ENCODE measurements at regions not wholly inside any gene's neighbourhood (a gene's known extent, or its start where the extent isn't known, plus 50 kb on each side); places are given as distances from the start of the nearest gene placed in this dataset.
A peak's percentile ranks its signal among the peaks of the same experiment; 100 is the strongest.

GRCh38 chr14:51574009-51574408 is 77.7 kb upstream of the FRMD6 start:
- H4K8ac ChIP-seq (ENCODE audit: low read depth, low read length): no peak overlapping the region
- peaks cover 1% of the 10 kb centered on the region for H3K27me3 ChIP-seq (ENCODE audit: insufficient read depth, low read length, poor library complexity)
- H3K79me1 ChIP-seq (ENCODE audit: low read length): no peaks in the 10 kb centered on the region
- no peak overlapping the region for H4K5ac ChIP-seq (ENCODE audit: low read length)
- H3K4me3 ChIP-seq (ENCODE audit: low read length): no peak overlapping the region
- no peak overlapping the region for H3K27ac ChIP-seq (ENCODE audit: low read depth, low read length)
- H2BK120ac ChIP-seq (ENCODE audit: low read depth, low read length): no peak overlapping the region
- no peak overlapping the region for H3K4me2 ChIP-seq (ENCODE audit: low read length)
- H2BK15ac ChIP-seq (replicated peaks; ENCODE audit: low read depth): no peak overlapping the region
- no peaks in the 10 kb centered on the region for H3K4me1 ChIP-seq (ENCODE audit: control insufficient read depth, low read depth, low read length)
- no peak overlapping the region for H3K4ac ChIP-seq (ENCODE audit: low read depth, low read length)
- H3K9ac ChIP-seq (ENCODE audit: low read length): no peak overlapping the region
- no peak overlapping the region for H3K18ac ChIP-seq (ENCODE audit: low read length)
- no peak overlapping the region for H3K56ac ChIP-seq (ENCODE audit: low read length)
- H3K79me2 ChIP-seq (ENCODE audit: control insufficient read depth, insufficient read depth, low read length): no peaks in the 10 kb centered on the region
- no peak overlapping the region for H2BK5ac ChIP-seq (ENCODE audit: low read length)
- no peak for DNase-seq
- H3K36me3 ChIP-seq (ENCODE audit: control insufficient read depth, insufficient read depth, low read length): no peaks in the 10 kb centered on the region
- no peak overlapping the region for H3K23ac ChIP-seq (ENCODE audit: low read length)
- no peak overlapping the region for H2AK5ac ChIP-seq (ENCODE audit: low read length)

DNA sequence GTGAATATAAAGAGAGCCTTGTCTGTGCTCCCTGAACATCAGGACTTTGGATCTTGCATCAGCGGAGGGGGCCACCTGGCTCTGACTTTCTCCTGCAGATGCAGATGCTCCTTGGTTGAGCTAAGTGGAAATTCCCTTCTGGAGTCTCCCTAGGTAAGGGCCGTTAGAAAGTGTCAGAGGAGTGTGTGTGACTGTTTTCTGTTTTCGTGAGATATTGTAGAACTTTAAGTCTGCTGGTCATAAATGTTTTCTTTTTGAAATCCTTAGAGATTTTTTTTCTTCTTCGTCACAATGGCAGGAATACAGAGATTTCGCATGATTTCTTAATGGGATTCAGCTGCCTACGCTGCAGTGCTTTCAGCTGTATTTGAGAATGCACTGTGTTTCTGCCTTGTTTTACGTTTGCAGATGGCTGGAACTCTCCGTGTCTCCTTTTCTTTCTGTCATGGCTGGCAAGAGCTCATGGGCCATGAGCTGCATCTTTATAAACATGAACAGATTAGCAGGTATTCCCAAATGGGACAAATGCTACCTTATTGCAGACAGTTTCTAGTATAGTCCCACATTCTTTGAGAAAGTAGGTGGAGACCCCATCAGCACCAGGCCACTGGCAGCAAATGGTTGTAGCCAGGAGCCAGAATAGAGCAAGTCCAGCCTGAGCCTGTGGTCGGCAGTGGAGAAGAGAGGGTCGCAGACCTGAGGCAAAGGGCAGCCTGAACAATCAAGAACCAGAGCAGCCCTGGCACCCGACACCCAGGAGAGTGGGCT is 76.2 kb upstream of the FRMD6 start:
- no peak overlapping the region for H2BK15ac ChIP-seq (replicated peaks; ENCODE audit: low read depth)
- H3K56ac ChIP-seq (ENCODE audit: low read length): no peak overlapping the region
- no peaks in the 10 kb centered on the region for H3K79me1 ChIP-seq (ENCODE audit: low read length)
- peaks cover 1% of the 10 kb centered on the region for H3K27me3 ChIP-seq (ENCODE audit: insufficient read depth, low read length, poor library complexity)
- no peaks in the 10 kb centered on the region for H3K79me2 ChIP-seq (ENCODE audit: control insufficient read depth, insufficient read depth, low read length)
- no peak overlapping the region for H2BK120ac ChIP-seq (ENCODE audit: low read depth, low read length)
- no CpG with 5 or more reads among the region's 11 CpGs for WGBS (ENCODE audit: extremely low coverage, insufficient coverage, low lambda C conversion rate)
- H3K4me1 ChIP-seq (ENCODE audit: control insufficient read depth, low read depth, low read length): no peaks in the 10 kb centered on the region
- H3K23ac ChIP-seq (ENCODE audit: low read length): no peak overlapping the region
- no peaks in the 10 kb centered on the region for H3K36me3 ChIP-seq (ENCODE audit: control insufficient read depth, insufficient read depth, low read length)
- DNase-seq: no peak
- no peak overlapping the region for H3K4ac ChIP-seq (ENCODE audit: low read depth, low read length)
- H4K5ac ChIP-seq (ENCODE audit: low read length): no peak overlapping the region
- H3K9ac ChIP-seq (ENCODE audit: low read length): no peak overlapping the region
- no peak overlapping the region for H2BK5ac ChIP-seq (ENCODE audit: low read length)
- H2AK5ac ChIP-seq (ENCODE audit: low read length): no peak overlapping the region
- no peak overlapping the region for H4K8ac ChIP-seq (ENCODE audit: low read depth, low read length)
- no peak overlapping the region for H3K4me3 ChIP-seq (ENCODE audit: low read length)
- H3K4me2 ChIP-seq (ENCODE audit: low read length): no peak overlapping the region
- no peak overlapping the region for H3K27ac ChIP-seq (ENCODE audit: low read depth, low read length)
- no peak overlapping the region for H3K18ac ChIP-seq (ENCODE audit: low read length)

DNA sequence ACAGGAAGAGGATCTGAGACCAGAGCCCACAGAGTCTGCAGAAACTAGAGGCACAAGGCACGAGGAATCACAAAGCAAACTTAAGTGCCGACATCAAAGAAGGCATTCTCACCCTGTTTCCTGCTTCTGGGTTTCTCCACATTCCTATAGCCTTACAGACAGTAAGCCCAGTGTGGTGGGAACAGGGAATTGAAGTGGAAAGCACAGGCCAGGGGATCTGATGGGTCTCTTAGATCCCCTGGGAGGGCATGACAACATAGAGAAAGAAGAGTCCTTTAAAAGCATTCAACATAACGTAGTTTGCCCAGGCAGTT is 75.6 kb upstream of the FRMD6 start:
- Histone ChIP-seq H4K8ac (ENCODE audit: low read depth, low read length) (no peak overlapping the region), H3K36me3 (ENCODE audit: control insufficient read depth, insufficient read depth, low read length) (no peaks in the 10 kb centered on the region), H3K4me1 (ENCODE audit: control insufficient read depth, low read depth, low read length) (no peaks in the 10 kb centered on the region), H3K23ac (ENCODE audit: low read length) (no peak overlapping the region), H3K79me1 (ENCODE audit: low read length) (no peaks in the 10 kb centered on the region), H3K79me2 (ENCODE audit: control insufficient read depth, insufficient read depth, low read length) (no peaks in the 10 kb centered on the region), H4K5ac (ENCODE audit: low read length) (no peak overlapping the region), H3K27ac (ENCODE audit: low read depth, low read length) (no peak overlapping the region), H2AK5ac (ENCODE audit: low read length) (no peak overlapping the region), H2BK120ac (ENCODE audit: low read depth, low read length) (no peak overlapping the region), H3K4me2 (ENCODE audit: low read length) (no peak overlapping the region), H3K56ac (ENCODE audit: low read length) (no peak overlapping the region), H3K9ac (ENCODE audit: low read length) (no peak overlapping the region), H2BK5ac (ENCODE audit: low read length) (no peak overlapping the region), H3K27me3 (ENCODE audit: insufficient read depth, low read length, poor library complexity) (peaks cover 1% of the 10 kb centered on the region), H3K4me3 (ENCODE audit: low read length) (no peak overlapping the region), H3K18ac (ENCODE audit: low read length) (no peak overlapping the region), H2BK15ac (replicated peaks; ENCODE audit: low read depth) (no peak overlapping the region), H3K4ac (ENCODE audit: low read depth, low read length) (no peak overlapping the region)
- no CpG with 5 or more reads among the region's 3 CpGs for WGBS (ENCODE audit: extremely low coverage, insufficient coverage, low lambda C conversion rate)
- peak; percentile 83 for DNase-seq

- no peak for DNase-seq
- no peak overlapping the region for H2AK5ac ChIP-seq (ENCODE audit: low read length)
- H3K27ac ChIP-seq (ENCODE audit: low read depth, low read length): no peak overlapping the region
- H3K4ac ChIP-seq (ENCODE audit: low read depth, low read length): no peak overlapping the region
- H2BK5ac ChIP-seq (ENCODE audit: low read length): no peak overlapping the region
- no peak overlapping the region for H3K23ac ChIP-seq (ENCODE audit: low read length)
- no peak overlapping the region for H3K18ac ChIP-seq (ENCODE audit: low read length)
- H3K79me1 ChIP-seq (ENCODE audit: low read length): no peaks in the 10 kb centered on the region
- no peak overlapping the region for H2BK15ac ChIP-seq (replicated peaks; ENCODE audit: low read depth)
- no peak overlapping the region for H2BK120ac ChIP-seq (ENCODE audit: low read depth, low read length)
- H3K79me2 ChIP-seq (ENCODE audit: control insufficient read depth, insufficient read depth, low read length): no peaks in the 10 kb centered on the region
- H3K4me3 ChIP-seq (ENCODE audit: low read length): no peak overlapping the region
- H3K9ac ChIP-seq (ENCODE audit: low read length): no peak overlapping the region
- no peaks in the 10 kb centered on the region for H3K36me3 ChIP-seq (ENCODE audit: control insufficient read depth, insufficient read depth, low read length)
- H3K4me1 ChIP-seq (ENCODE audit: control insufficient read depth, low read depth, low read length): no peaks in the 10 kb centered on the region
- WGBS (ENCODE audit: extremely low coverage, insufficient coverage, low lambda C conversion rate): no CpG with 5 or more reads among the region's 1 CpG
- H4K8ac ChIP-seq (ENCODE audit: low read depth, low read length): no peak overlapping the region
- no peak overlapping the region for H3K56ac ChIP-seq (ENCODE audit: low read length)
- H3K27me3 ChIP-seq (ENCODE audit: insufficient read depth, low read length, poor library complexity): peaks cover 1% of the 10 kb centered on the region
- no peak overlapping the region for H4K5ac ChIP-seq (ENCODE audit: low read length)
- no peak overlapping the region for H3K4me2 ChIP-seq (ENCODE audit: low read length)
These were observed 74.8 kb upstream of the FRMD6 start for GRCh38 chr14:51576879-51577278.

GRCh38 chr14:51578853-51579252 is 72.9 kb upstream of the FRMD6 start:
- no peaks in the 10 kb centered on the region for H3K4me1 ChIP-seq (ENCODE audit: control insufficient read depth, low read depth, low read length)
- DNase-seq: no peak
- no peak overlapping the region for H4K5ac ChIP-seq (ENCODE audit: low read length)
- no peak overlapping the region for H2BK15ac ChIP-seq (replicated peaks; ENCODE audit: low read depth)
- H3K4me2 ChIP-seq (ENCODE audit: low read length): no peak overlapping the region
- H3K23ac ChIP-seq (ENCODE audit: low read length): no peak overlapping the region
- H3K36me3 ChIP-seq (ENCODE audit: control insufficient read depth, insufficient read depth, low read length): no peaks in the 10 kb centered on the region
- H3K79me1 ChIP-seq (ENCODE audit: low read length): no peaks in the 10 kb centered on the region
- H3K56ac ChIP-seq (ENCODE audit: low read length): no peak overlapping the region
- WGBS (ENCODE audit: extremely low coverage, insufficient coverage, low lambda C conversion rate): no CpG with 5 or more reads among the region's 2 CpGs
- H3K27me3 ChIP-seq (ENCODE audit: insufficient read depth, low read length, poor library complexity): peaks cover 1% of the 10 kb centered on the region
- no peak overlapping the region for H2BK5ac ChIP-seq (ENCODE audit: low read length)
- H3K79me2 ChIP-seq (ENCODE audit: control insufficient read depth, insufficient read depth, low read length): no peaks in the 10 kb centered on the region
- H2AK5ac ChIP-seq (ENCODE audit: low read length): no peak overlapping the region
- H3K9ac ChIP-seq (ENCODE audit: low read length): no peak overlapping the region
- no peak overlapping the region for H3K27ac ChIP-seq (ENCODE audit: low read depth, low read length)
- H3K18ac ChIP-seq (ENCODE audit: low read length): no peak overlapping the region
- no peak overlapping the region for H3K4ac ChIP-seq (ENCODE audit: low read depth, low read length)
- no peak overlapping the region for H4K8ac ChIP-seq (ENCODE audit: low read depth, low read length)
- H3K4me3 ChIP-seq (ENCODE audit: low read length): no peak overlapping the region
- H2BK120ac ChIP-seq (ENCODE audit: low read depth, low read length): no peak overlapping the region
